CD4-positive, alpha-beta T cell treated with Interferon gamma for 1 hour (primary cell): ENCODE measurements at regions not wholly inside any gene's neighbourhood (a gene's known extent, or its start where the extent isn't known, plus 50 kb on each side); places are given as distances from the start of the nearest gene placed in this dataset.
"Not testable (repeated sequence)": the region's sequence is repeated elsewhere in the genome, so short reads cannot be mapped to it uniquely, and the experiment has no call there.

Source experiments
- DNase-seq: peaks from one replicate; pipeline ENCODE4 v3.0.0-alpha.2; 2020

DNA sequence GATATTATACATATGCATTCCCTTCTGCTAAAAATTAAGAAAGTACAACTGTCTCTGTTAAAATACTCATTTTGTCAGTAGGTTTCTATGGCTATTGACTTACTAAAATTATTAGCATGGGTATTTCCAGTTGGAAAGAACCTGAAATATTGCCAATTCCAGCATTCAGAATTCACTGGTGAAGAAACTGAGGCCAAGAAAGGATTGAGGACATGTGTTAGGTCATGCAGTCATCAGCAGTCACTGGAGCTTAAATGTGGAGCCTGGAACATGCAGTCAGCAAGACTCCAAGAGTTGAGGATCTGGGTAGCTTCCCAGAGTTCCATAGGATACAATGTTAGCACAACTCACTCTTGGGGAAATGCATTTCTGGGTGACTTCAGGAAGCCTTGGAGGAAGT, 1335.6 kb downstream of the AACS start:
- no peak for DNase-seq

DNA sequence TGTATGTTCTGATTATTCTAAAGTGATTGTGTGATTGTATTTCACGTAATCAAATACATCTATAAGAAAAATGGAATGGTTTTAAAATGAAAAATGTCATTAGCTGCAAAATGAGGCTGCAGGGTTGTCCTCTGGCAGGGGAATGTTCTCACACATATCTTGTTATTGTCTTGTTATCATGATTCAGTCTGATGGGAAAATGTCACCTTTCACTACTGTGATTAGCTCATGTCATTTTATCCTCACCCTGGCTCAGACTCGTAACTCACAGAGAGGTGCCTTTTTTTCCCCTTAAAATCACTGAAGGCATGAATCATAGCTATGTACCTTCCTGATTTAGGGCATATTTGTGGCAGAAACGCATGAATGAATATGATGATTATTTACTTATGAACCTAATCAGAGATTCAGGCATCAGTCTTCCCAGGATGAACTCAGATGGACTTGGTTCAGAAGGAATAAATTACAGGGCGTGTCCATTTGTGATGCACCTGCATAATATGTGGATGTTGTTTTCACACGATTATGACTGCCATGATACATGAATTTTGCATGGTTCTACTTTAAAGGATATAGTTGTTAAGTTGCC, 1339.2 kb downstream of the AACS start:
- DNase-seq = no peak

DNA sequence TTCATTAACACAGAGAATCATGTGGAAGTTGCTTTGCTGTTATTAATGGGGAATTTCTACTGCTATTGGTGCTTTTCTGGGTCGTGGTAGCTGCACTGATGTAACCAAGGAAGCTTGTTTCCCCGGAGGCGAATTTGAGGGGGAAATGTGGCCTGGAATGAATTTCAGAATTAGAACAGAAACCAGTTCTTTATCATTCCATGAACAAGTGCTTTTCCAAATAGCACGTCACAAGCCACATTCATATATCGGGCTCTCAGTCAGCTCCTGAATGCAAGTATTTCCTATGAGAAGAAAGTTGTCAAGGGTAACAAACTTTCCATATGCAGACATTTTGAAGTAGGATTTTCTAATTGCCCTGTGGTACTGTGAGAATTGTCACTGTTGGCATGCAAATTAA, 1353.2 kb downstream of the AACS start:
- DNase-seq = no peak

DNA sequence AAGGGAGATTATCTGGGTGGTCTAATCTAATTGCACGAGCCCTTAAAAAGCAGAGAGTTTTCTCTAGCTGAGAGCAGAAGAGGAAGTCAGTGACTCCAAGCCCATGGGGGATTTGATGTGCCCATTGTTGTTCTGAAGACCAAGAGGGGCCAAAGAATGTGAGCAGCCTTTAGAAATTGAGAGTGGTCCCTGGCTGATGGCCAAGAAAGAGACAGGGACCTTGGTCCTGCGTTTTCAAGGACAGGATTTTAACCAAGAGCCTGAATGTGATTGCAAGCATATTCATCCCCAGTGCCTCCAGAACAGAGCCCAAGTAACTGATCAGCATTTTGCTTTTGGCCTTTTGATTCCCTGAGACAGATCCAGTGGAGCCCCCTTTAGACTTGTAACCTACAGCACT, 1353.9 kb downstream of the AACS start:
- DNase-seq = no peak

GRCh38 chr12:126424696-126425095, 1359.5 kb downstream of the AACS start:
- no peak for DNase-seq

GRCh38 chr12:126425264-126425663, 1360.0 kb downstream of the AACS start:
- no peak for DNase-seq

DNA sequence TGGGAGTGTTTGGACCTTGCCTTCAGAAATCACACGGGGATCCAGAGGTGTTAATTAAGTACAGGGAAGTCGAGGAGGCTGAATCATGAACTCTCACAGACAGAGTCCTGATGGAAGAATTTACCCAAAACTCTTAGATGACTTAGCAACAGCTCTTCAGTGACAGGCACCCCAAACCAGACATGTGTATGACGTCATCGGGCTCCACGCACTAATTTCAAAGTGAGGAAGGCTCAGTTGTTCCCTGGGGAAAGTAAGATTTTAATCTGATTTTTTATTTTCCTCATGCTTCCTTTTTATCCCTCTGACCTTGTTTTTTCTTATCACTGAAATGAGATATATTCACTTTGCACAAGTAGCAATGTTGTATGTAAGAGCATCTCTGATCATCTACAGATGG, 1363.5 kb downstream of the AACS start:
- DNase-seq = no peak

GRCh38 chr12:126430921-126431320, 1365.7 kb downstream of the AACS start:
- DNase-seq = no peak

- DNase-seq = no peak
Measured at GRCh38 chr12:126431767-126432166, 1366.5 kb downstream of the AACS start.

GRCh38 chr12:126432780-126433179, 1367.5 kb downstream of the AACS start:
- DNase-seq = no peak

DNA sequence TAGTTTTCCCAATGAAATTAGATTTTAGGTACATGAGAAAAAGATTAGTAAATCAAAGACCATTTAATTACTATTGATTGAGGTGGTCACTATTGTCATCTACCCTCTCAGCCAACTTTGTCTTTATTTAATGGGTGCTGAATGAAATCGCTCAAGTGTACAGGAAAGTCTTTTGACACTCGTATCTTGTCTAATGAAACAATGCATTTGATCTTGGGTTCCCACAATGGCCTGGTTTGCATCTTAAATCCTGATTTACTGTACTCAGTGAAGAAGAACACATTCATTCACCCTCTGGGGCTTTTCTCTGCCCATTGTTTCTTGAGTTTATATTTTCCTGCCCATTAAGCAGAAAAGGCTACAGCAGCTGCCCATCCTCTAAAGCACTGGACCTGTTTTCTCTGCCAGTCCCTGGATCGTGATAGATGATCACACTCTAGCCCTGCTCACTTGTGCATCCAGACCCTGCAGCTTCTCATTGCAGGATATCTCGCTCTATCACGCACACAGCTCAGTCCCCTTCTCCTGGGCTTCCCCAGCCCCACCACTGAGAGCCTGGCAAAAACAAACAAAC, 1369.3 kb downstream of the AACS start:
- no peak for DNase-seq

GRCh38 chr12:126436041-126436440, 1370.8 kb downstream of the AACS start:
- no peak for DNase-seq

GRCh38 chr12:126437934-126438333, 1372.7 kb downstream of the AACS start:
- DNase-seq = no peak

GRCh38 chr12:126443977-126444376, 1378.7 kb downstream of the AACS start:
- DNase-seq = no peak

DNA sequence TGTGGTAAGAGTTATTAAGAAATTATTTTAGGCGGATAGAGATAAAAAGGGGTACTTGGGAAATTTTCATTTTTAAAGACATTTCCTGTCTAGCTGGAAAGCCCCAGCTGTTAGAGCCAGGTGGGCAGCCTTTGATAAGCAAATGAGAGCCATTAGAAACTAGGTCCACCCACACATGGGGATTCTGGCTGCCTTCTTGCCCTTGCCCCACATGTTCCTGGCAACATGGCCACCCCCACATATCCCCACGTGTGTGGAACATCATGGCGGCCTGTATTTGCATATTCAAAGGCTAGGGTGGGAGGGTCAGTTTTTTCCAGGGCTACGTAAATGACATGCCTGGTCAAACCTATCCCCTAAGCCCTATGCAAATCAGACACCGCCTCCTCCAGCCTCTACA, 1382.1 kb downstream of the AACS start:
- no peak for DNase-seq

GRCh38 chr12:126451809-126452208, 1386.6 kb downstream of the AACS start:
- DNase-seq = no peak

- not testable (repeated sequence) for DNase-seq
Measured at GRCh38 chr12:126452686-126453085, 1387.5 kb downstream of the AACS start.

DNA sequence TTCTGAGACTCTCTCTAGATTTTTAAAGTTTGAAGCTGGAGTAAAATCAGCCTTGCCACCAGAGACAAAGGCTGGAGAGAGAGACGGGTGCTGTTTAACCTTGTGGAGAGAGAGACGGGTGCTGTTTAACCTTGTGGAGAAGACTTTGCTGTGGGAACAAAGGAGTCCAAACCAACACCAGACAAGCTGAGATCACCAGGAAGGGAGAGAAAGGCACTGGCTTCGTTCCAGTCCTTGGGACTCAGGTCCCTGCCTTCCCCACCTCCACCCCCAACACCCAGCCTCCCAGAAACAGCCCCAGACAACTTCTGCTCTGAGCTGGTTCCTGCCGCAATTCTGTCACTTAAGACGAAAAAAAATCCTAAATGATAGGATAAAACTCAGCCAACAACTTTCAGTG, 1389.3 kb downstream of the AACS start:
- DNase-seq = no peak

DNA sequence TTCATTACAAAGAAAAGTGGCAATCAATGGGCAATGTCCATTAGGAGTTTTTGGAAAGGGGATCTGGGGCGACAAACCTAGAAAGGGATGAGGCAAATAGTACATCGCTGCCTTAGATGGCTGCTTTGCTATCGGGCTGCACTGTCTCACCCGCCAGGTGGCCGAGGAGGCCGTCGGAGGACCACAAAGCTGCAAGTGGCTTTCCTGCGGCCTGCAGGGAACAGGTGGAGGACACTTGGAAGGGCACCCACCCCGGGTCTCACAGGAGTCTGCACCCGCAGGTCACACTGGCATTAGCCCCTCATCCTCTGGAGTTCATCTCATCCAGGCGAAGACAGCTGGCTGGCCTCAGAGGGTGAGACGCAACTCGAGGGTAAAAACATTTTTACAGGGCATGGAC, 1392.5 kb downstream of the AACS start:
- DNase-seq = no peak

GRCh38 chr12:126464153-126464552, 1398.9 kb downstream of the AACS start:
- no peak for DNase-seq

- no peak for DNase-seq
Measured at GRCh38 chr12:126469211-126469610, 1404.0 kb downstream of the AACS start.

- DNase-seq = no peak
Measured at GRCh38 chr12:126474703-126475102, 1409.5 kb downstream of the AACS start.

DNA sequence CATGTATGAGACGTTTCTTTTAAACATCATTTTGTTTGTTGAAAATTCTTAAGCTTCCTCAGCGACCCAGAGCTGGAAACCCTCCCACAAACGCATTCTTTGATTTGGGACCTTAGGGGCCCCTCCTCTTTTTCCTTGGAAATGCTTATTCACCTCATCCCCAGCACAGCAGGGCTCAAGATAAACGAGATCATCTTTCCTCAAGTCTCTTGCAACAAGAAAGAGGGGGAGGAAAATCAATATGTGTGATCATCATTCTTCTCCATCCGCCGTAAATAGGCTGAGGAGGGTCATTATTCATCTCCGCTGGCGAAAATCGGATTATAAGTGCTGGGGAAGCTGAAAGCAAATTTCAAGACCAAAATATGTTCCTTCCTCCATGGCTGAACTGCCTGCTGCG, 1415.2 kb downstream of the AACS start:
- DNase-seq = no peak

GRCh38 chr12:126481688-126482087, 1416.5 kb downstream of the AACS start:
- DNase-seq = no peak

DNA sequence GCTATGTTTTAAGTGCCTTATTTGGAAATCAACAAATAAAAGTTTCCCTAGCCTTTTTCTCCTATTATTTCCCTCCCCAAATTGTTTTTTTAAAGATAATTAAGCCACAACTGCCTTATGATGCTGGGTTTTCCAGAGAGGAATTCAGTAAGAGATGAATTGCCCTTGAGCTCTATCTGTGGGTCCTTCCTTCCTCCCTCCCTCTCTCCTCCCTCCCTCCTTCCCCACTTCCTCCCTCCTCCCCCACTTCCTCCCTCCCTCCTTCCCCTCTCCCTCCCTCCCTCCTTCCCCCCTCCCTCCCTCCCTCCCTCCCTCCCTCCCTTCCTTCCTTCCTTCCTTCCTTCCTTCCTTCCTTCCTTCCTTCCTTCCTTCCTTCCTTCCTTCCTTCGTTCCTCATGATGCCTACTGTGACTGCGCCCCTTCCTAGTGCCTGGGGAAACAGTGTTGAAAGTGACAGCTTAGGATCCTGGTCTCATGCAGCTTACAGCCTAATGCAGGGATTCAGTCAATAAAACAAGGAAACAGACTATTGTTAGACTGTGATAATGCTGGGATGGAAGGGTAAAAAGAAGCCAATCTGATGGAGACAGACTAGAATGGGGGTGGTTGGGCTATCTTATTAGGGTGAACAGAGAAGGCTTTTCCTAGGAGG, 1417.1 kb downstream of the AACS start:
- no peak for DNase-seq
